Caki2 (cell line): ENCODE measurements at regions not wholly inside any gene's neighbourhood (a gene's known extent, or its start where the extent isn't known, plus 50 kb on each side); places are given as distances from the start of the nearest gene placed in this dataset.
"Not testable (repeated sequence)": the region's sequence is repeated elsewhere in the genome, so short reads cannot be mapped to it uniquely, and the experiment has no call there.

Experiments used
- DNase-seq: peaks from one replicate; pipeline ENCODE4 v3.0.0-alpha.2; 2015; ENCODE audit warnings: low read depth
- in situ Hi-C: cut with HindIII; loops from 2 replicates; pipeline ENCODE4 v1.10.0; 2016; ENCODE audit warnings: low sequenced_read_pairs, low pct_unique_long_range_greater_than_20kb, mixed read lengths

DNA sequence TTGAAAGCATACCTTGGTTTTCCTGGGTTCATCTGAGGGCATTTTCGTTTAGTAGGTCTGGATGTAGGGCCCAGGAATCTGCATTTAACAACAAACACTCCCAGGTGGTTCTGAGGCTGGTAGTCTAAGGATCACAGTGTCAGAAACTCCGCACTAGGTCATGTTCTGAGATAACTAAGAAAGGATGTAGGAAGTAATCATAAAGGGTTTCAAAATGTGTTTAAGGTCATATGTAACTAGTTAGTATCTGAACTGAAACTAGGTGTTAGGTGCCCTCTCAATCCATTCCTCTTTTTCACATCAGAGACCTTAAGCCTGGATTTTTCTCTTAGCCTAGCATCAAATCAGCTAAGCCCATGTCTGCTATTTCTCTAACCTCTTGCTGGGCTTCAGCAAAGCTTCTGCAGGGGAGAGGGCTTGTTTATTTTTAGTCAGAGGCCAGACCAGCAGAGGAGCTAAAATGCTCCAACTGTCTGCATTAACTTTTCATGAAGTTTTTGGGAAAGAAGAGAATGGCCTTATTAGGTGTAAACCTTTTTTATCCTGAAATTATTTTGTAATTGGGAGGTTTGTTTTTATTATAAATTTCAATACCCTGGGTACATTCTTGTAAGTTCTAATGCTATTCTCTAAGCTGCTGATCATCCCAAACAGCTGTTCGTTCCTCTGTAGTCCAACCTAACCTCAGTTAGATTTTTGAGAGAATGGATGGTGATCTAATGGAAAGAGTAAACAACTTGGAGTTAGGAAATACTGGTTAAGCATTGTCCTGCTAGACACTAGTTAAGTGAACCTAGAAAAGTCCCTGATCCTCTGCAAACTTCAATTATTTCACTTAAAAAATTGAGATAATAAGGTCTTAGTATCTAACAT, 262.8 kb upstream of the RFC3 start:
- no peak for DNase-seq
- in situ Hi-C loops, result no loop called here

GRCh38 chr13:33556828-33557227, 261.1 kb upstream of the RFC3 start:
- in situ Hi-C loops, result no loop called here
- DNase-seq, result peak; percentile 33

DNA sequence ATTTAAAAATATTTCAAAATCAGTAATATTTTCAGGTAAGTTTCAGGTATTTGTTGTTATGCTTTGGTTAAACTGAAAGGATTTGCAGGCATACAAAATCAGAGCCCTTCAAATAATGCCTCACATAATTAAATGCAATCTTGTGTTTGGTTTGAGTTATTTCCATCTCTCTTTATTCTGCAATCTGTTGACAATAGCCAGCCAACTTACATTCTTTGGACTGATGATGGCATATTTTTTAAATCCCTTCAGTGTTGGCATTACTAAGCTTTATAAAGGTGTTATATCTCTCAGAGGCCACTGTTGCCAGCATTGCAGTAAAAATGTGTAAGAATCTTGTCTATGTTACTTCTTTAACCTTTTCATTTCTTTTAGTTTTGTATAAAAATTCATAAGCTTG, 257.2 kb upstream of the RFC3 start:
- no peak for DNase-seq
- in situ Hi-C loops, result no loop called here

GRCh38 chr13:33561627-33562026, 256.3 kb upstream of the RFC3 start:
- in situ Hi-C loops, result no loop called here

GRCh38 chr13:33571618-33572017, 246.3 kb upstream of the RFC3 start:
- DNase-seq, result no peak
- in situ Hi-C loops, result no loop called here

More at GRCh38 chr13:33561627-33562026, 256.3 kb upstream of the RFC3 start:
- no peak for DNase-seq

DNA sequence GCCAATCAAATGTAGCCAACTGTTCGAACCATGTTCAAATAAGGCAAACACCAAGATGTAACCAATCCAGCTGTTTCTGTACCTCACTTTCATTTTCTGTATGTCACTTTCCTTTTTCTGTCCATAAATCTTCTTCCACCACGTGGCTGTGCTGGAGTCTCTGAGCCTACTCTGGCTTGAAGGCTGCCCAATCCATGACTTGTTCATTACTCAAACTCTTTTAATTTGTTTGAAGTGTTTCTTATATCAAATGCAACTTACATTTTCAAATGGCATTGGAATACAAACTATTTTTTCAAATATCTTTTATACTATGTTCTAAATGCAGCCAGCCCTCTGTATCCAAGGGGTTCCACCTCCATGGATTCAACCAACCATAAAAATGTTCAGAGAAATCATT, 245.6 kb upstream of the RFC3 start:
- in situ Hi-C loops, DNase-seq: not testable (repeated sequence)

- in situ Hi-C loops, result no loop called here
- DNase-seq, result no peak
These were observed 242.6 kb upstream of the RFC3 start for GRCh38 chr13:33575378-33575777.

- DNase-seq, result no peak
- in situ Hi-C loops, result no loop called here
These were observed 240.9 kb upstream of the RFC3 start for GRCh38 chr13:33577007-33577406.

DNA sequence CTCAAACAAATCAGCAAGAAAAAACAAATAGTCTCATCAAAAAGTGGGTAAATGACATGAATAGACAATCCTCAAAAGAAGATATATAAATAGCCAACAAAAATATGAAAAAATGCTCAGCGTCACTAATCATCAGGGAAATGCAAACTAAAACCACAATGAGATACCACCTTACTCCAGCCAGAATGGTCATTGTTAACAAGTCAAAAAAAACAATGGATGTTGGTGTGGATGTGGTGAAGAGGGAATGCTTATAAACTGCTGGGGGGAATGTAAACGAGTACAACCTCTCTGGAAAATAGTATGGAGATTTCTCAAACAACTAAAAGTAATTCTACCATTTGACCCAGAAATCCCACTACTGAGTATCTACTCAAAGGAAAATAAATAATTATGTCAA, 239.2 kb upstream of the RFC3 start:
- in situ Hi-C loops, result no loop called here
- DNase-seq, result no peak

DNA sequence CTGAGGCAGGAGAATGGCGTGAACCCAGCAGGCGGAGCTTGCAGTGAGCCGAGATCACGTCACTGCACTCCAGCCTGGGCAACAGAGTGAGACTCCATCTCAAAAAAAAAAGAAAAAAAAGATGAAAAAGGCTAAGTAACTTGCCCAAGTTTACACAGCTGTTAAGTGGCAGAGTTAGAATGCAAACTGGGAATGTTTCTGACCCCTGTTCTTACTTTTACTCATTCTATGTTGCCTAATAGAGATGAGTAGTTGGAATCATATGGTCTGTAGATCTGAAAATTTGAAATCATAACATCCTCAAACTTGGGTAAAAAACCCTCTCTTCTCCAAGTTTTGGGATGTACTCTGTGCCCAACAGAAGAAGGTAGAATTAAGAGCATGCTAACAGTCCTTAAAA, 235.8 kb upstream of the RFC3 start:
- no peak for DNase-seq
- in situ Hi-C loops, result no loop called here

GRCh38 chr13:33583398-33583797, 234.6 kb upstream of the RFC3 start:
- DNase-seq, result no peak
- in situ Hi-C loops, result no loop called here

DNA sequence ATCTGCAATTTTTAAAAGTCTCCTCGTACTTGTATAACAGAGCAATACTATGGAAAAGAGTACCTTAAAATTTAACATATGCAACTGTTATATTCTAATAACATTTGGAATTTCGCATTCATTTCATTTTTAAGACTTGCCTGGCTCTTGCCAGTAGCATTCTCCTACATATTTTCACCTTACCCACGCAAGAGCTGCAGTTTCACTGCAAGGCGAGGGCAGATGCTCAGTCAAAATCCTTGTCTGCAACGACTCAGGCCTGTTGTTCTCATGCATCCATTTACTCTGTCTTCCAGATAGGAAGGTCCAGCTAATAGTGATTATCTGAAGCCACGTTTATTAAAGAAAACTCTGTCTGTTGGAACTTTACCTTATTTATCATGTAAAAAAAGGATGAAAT, 227.0 kb upstream of the RFC3 start:
- in situ Hi-C loops, result no loop called here
- DNase-seq, result no peak

- in situ Hi-C loops, result no loop called here
- no peak for DNase-seq
These were observed 211.3 kb upstream of the RFC3 start for GRCh38 chr13:33606692-33607091.

GRCh38 chr13:33610438-33611120, 207.4 kb upstream of the RFC3 start:
- in situ Hi-C loops, result no loop called here
- peak; percentile 76 for DNase-seq

- peak; percentile 70 for DNase-seq
These were observed 206.7 kb upstream of the RFC3 start for GRCh38 chr13:33611121-33611805.

GRCh38 chr13:33612641-33613638, 205.0 kb upstream of the RFC3 start:
- in situ Hi-C loops, result no loop called here
- no peak for DNase-seq

More at GRCh38 chr13:33611121-33611805, 206.7 kb upstream of the RFC3 start:
- in situ Hi-C loops, result no loop called here

GRCh38 chr13:33615436-33615835, 202.5 kb upstream of the RFC3 start:
- in situ Hi-C loops, result no loop called here
- no peak for DNase-seq

DNA sequence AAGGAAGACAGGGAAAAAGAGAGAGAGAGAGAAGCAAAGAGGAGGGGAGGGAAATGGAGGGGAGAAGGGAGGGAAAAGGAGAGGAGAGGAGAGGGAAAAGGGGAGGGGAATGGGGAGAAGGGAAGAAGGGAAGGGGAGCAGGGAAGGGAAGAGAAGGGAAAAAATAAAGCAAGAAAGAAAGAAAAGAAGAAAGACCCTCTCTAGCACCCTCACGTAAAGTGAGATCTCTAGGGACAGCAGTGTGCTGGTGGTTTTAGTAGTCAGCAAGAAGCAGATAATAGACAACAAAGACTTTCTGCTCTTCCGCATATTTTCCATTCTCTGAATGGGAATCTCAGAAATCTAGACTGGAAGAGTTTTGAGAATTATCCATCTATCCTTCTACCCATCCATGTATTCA, 201.8 kb upstream of the RFC3 start:
- no peak for DNase-seq
- in situ Hi-C loops, result no loop called here
